Activated T-cell treated with anti-CD3 and anti-CD28 coated beads, Interleukin-2, amount 50 U/mL, for 72 hours (primary cell): ENCODE measurements at regions not wholly inside any gene's neighbourhood (a gene's known extent, or its start where the extent isn't known, plus 50 kb on each side); places are given as distances from the start of the nearest gene placed in this dataset.
"Not testable (repeated sequence)": the region's sequence is repeated elsewhere in the genome, so short reads cannot be mapped to it uniquely, and the experiment has no call there.

Source experiments
- ATAC-seq, 2 donors: fragments of 150-1000 bp; cut with Tn5 transposase; replicated peaks in 1 of 2; 2 replicates each; pipeline ENCODE4 v1.10.0; 2021; ENCODE audit warnings: moderate library complexity in 2 of 2, mild to moderate bottlenecking in 1 of 2
- DNase-seq, 2 donors: peaks; one replicate each; pipeline ENCODE4 v3.0.0; 2021 to 2022; ENCODE audit warnings: mixed read lengths in 1 of 2
- H3K27ac Mint-ChIP-seq: one replicate; pipeline ENCODE4 v1.8.0; 2022; ENCODE audit warnings: mild to moderate bottlenecking, moderate library complexity, mixed read lengths
- H3K27me3 Mint-ChIP-seq: one replicate; pipeline ENCODE4 v1.8.0; 2022; ENCODE audit warnings: low read depth, mixed read lengths
- H3K36me3 Mint-ChIP-seq, 2 donors: one replicate each; pipeline ENCODE4 v1.8.0; 2022; ENCODE audit warnings: mixed read lengths in 2 of 2, mild to moderate bottlenecking in 1 of 2; ENCODE audit not compliant: insufficient read depth in 2 of 2
- H3K4me1 Mint-ChIP-seq: one replicate; pipeline ENCODE4 v1.8.0; 2022; ENCODE audit warnings: low read depth, mixed read lengths
- H3K4me3 Mint-ChIP-seq, 2 donors: one replicate each; pipeline ENCODE4 v1.8.0; 2022; ENCODE audit warnings: mild to moderate bottlenecking in 2 of 2, mixed read lengths in 2 of 2, moderate library complexity in 2 of 2
- H3K9me3 Mint-ChIP-seq, 2 donors: one replicate each; pipeline ENCODE4 v1.8.0; 2022; ENCODE audit warnings: mixed read lengths in 2 of 2

GRCh38 chr3:39733804-39734203 lies 75.6 kb upstream of the MYRIP start:
- H3K4me1 Mint-ChIP-seq, result no peaks in the 10 kb centered on the region
- DNase-seq (no peak), ATAC-seq (no peak)
- no peak overlapping the region for H3K4me3 Mint-ChIP-seq
- H3K9me3 Mint-ChIP-seq, result peaks cover 0 to 2% of the 10 kb centered on the region in 2 donors
- peaks cover 0 to 1% of the 10 kb centered on the region in 2 donors for H3K36me3 Mint-ChIP-seq
- no peak overlapping the region for H3K27ac Mint-ChIP-seq
- no peaks in the 10 kb centered on the region for H3K27me3 Mint-ChIP-seq

- not testable (repeated sequence) for ATAC-seq, H3K36me3 Mint-ChIP-seq, DNase-seq, H3K27me3 Mint-ChIP-seq, H3K27ac Mint-ChIP-seq, H3K4me3 Mint-ChIP-seq, H3K4me1 Mint-ChIP-seq
- H3K9me3 Mint-ChIP-seq, result peaks cover 6 to 10% of the 10 kb centered on the region in 2 donors
Measured at GRCh38 chr3:39739658-39740057, 69.8 kb upstream of the MYRIP start.

- ATAC-seq, result no peak
- peaks cover 7% of the 10 kb centered on the region for H3K27me3 Mint-ChIP-seq
- H3K4me3 Mint-ChIP-seq, result no peak overlapping the region
Measured at GRCh38 chr3:39744746-39745145, 64.7 kb upstream of the MYRIP start.

GRCh38 chr3:39748002-39748401 lies 61.4 kb upstream of the MYRIP start:
- Mint-ChIP-seq H3K4me3 (no peak overlapping the region), H3K36me3 (no peaks in the 10 kb centered on the region), H3K27me3 (peaks cover 7% of the 10 kb centered on the region), H3K4me1 (no peaks in the 10 kb centered on the region), H3K9me3 (no peaks in the 10 kb centered on the region), H3K27ac (no peak overlapping the region)
- ATAC-seq, result no peak
- DNase-seq, result no peak

More at GRCh38 chr3:39744746-39745145, 64.7 kb upstream of the MYRIP start:
- Mint-ChIP-seq H3K27ac (no peak overlapping the region), H3K4me1 (no peaks in the 10 kb centered on the region), H3K9me3 (peaks cover 6 to 8% of the 10 kb centered on the region in 2 donors), H3K36me3 (peaks cover 0 to 1% of the 10 kb centered on the region in 2 donors)
- no peak for DNase-seq

GRCh38 chr3:39748763-39749162 lies 60.6 kb upstream of the MYRIP start:
- ATAC-seq (no peak), DNase-seq (no peak)
- Mint-ChIP-seq H3K36me3 (no peaks in the 10 kb centered on the region), H3K9me3 (no peaks in the 10 kb centered on the region), H3K4me3 (no peak overlapping the region), H3K4me1 (no peaks in the 10 kb centered on the region), H3K27ac (no peak overlapping the region), H3K27me3 (peaks cover 7% of the 10 kb centered on the region)

GRCh38 chr3:39750712-39751111 lies 58.7 kb upstream of the MYRIP start:
- ATAC-seq (no peak), DNase-seq (no peak)
- Mint-ChIP-seq H3K36me3 (no peaks in the 10 kb centered on the region), H3K4me3 (no peak overlapping the region), H3K27ac (no peak overlapping the region), H3K4me1 (no peaks in the 10 kb centered on the region), H3K27me3 (peaks cover 7% of the 10 kb centered on the region), H3K9me3 (no peaks in the 10 kb centered on the region)

GRCh38 chr3:39751286-39751685 lies 58.1 kb upstream of the MYRIP start:
- H3K27me3 Mint-ChIP-seq, result peaks cover 7% of the 10 kb centered on the region
- no peaks in the 10 kb centered on the region for H3K4me1 Mint-ChIP-seq

GRCh38 chr3:39752019-39752637 lies 57.3 kb upstream of the MYRIP start:
- ATAC-seq (no peak), DNase-seq (no peak)
- H3K36me3 Mint-ChIP-seq, result no peaks in the 10 kb centered on the region
- no peak overlapping the region for H3K27ac Mint-ChIP-seq
- no peak overlapping the region for H3K4me3 Mint-ChIP-seq
- no peaks in the 10 kb centered on the region for H3K4me1 Mint-ChIP-seq
- H3K9me3 Mint-ChIP-seq, result no peaks in the 10 kb centered on the region
- peaks cover 6% of the 10 kb centered on the region for H3K27me3 Mint-ChIP-seq

More at GRCh38 chr3:39751286-39751685, 58.1 kb upstream of the MYRIP start:
- ATAC-seq (no peak), DNase-seq (no peak)
- H3K36me3 Mint-ChIP-seq, result no peaks in the 10 kb centered on the region
- no peak overlapping the region for H3K4me3 Mint-ChIP-seq
- no peak overlapping the region for H3K27ac Mint-ChIP-seq
- no peaks in the 10 kb centered on the region for H3K9me3 Mint-ChIP-seq

- DNase-seq (no peak), ATAC-seq (no peak)
- H3K36me3 Mint-ChIP-seq, result no peaks in the 10 kb centered on the region
- no peak overlapping the region for H3K27ac Mint-ChIP-seq
- H3K27me3 Mint-ChIP-seq, result no peaks in the 10 kb centered on the region
- H3K9me3 Mint-ChIP-seq, result no peaks in the 10 kb centered on the region
- no peak overlapping the region for H3K4me3 Mint-ChIP-seq
- H3K4me1 Mint-ChIP-seq, result no peaks in the 10 kb centered on the region
Measured at GRCh38 chr3:39752751-39753150, 56.7 kb upstream of the MYRIP start.

- Mint-ChIP-seq H3K4me3 (no peak overlapping the region), H3K9me3 (no peaks in the 10 kb centered on the region), H3K27me3 (no peaks in the 10 kb centered on the region), H3K4me1 (no peaks in the 10 kb centered on the region), H3K27ac (no peak overlapping the region), H3K36me3 (no peaks in the 10 kb centered on the region)
- no peak for ATAC-seq
- DNase-seq, result no peak
Measured at GRCh38 chr3:39753391-39753790, 56.0 kb upstream of the MYRIP start.

GRCh38 chr3:39754549-39754948 lies 54.9 kb upstream of the MYRIP start:
- Mint-ChIP-seq H3K4me1 (no peaks in the 10 kb centered on the region), H3K36me3 (no peaks in the 10 kb centered on the region), H3K9me3 (no peaks in the 10 kb centered on the region), H3K27me3 (no peaks in the 10 kb centered on the region), H3K4me3 (no peak overlapping the region), H3K27ac (no peak overlapping the region)
- ATAC-seq (no peak), DNase-seq (no peak)

GRCh38 chr3:39755100-39755499 lies 54.3 kb upstream of the MYRIP start:
- Mint-ChIP-seq H3K4me1 (no peaks in the 10 kb centered on the region), H3K9me3 (no peaks in the 10 kb centered on the region), H3K27ac (no peak overlapping the region), H3K4me3 (no peak overlapping the region), H3K36me3 (no peaks in the 10 kb centered on the region), H3K27me3 (no peaks in the 10 kb centered on the region)
- DNase-seq (no peak), ATAC-seq (no peak)

- H3K27ac Mint-ChIP-seq, result no peak overlapping the region
- no peaks in the 10 kb centered on the region for H3K36me3 Mint-ChIP-seq
- H3K4me1 Mint-ChIP-seq, result no peaks in the 10 kb centered on the region
- no peak overlapping the region for H3K4me3 Mint-ChIP-seq
- DNase-seq, result no peak
- no peaks in the 10 kb centered on the region for H3K9me3 Mint-ChIP-seq
- ATAC-seq, result no peak
- peaks cover 9% of the 10 kb centered on the region for H3K27me3 Mint-ChIP-seq
Measured at GRCh38 chr3:39757307-39757706, 52.1 kb upstream of the MYRIP start.
